Iris pigment epithelial cell (primary cell): ENCODE measurements at regions not wholly inside any gene's neighbourhood (a gene's known extent, or its start where the extent isn't known, plus 50 kb on each side); places are given as distances from the start of the nearest gene placed in this dataset.
"Not testable (repeated sequence)": the region's sequence is repeated elsewhere in the genome, so short reads cannot be mapped to it uniquely, and the experiment has no call there.

Experiments used
- DNase-seq: peaks from one replicate; pipeline ENCODE4 v3.0.0-alpha.2; 2011; ENCODE audit warnings: low read depth

DNA sequence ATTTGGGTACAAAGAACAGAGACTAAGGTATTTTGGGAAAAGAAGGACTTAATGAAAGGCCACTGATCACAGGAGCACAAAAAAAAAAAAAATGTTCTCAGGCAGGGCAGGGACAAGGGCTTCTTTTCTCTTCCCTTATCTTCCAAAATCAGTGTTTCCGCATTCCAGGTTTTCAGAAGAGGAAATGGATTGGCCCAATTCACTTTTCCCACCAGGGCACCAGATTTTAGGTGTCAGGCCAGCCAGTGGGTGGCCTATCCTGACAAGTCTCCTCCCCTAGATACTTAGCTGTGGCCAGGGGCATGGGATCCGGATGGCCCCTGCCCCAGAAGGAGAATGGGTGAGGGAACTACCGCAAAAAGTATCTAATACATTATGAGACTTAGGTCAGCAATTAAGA, 88.9 kb upstream of the WAC start:
- no peak for DNase-seq

DNA sequence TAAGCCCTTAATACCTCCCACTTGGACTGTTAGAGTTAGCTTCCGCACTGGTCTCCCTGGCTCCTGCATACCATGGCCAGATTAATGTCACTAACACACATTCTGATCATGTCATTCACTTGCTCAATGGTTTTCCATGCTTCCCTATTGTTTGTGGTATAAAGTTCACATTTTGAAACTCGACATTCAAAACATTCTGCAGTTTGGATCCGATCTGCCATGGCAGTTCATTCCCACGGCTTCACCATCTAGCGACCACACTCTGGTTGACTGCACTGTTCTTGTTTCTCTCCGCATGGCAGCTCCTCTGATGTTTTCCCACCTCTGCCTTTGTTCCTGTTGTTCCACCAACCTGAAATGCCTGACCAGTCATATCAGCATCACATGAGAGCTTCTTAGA, 87.4 kb upstream of the WAC start:
- no peak for DNase-seq

DNA sequence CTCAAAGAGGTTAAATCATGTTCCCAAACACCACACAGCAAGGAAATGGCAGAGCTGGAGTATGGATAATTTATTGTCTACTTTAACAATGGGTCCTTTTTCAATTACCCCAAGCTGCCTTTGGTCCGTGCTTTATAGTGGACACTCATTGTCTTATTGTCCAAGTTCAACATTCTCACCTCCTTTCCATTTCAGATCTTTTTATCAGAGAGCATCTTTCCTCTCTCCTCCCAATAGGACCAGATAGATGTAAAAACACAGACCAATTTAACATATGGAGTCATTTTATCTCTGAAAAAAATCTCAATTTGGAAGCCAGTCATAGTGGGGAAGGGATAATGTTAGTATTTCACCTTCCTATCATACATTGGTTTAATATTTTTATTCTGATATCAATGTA, 83.5 kb upstream of the WAC start:
- DNase-seq = no peak

DNA sequence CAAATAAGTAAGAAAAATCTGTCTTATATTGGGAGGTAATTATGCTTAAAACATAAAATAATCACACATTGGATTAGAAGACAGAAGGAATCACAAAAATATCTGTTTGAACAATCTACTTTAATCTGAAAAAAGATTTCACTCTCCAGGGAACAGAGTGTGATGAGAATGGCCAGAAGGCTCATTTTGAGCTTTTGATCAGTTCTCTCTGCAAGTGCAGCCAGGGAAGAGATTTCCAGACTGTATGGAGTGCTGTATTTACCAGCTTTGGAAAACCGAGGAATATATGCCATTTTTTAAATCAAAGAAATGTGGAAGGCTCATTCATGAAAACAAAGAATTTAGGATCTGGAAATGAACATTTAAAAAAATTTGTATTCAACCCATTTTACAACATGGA, 83.0 kb upstream of the WAC start:
- no peak for DNase-seq

DNA sequence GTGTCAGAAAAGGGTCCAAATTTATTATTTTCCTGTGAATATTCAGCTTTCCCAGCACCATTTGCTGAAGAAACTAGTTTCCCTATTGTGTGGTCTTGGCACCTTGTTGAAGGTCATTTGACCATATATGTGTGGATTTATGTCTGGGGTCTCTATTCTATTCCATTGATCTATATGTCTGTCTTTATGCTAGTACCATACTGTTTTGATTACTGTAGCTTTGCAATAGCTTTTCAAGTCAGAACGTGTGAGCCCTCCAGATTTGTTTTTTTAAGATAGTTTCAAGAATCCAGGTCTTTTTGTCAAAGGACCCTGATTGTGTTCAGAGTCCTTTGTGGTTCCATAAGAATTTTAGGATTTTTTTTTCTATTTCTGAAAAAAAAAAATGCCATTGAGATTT, 79.0 kb upstream of the WAC start:
- DNase-seq = no peak

DNA sequence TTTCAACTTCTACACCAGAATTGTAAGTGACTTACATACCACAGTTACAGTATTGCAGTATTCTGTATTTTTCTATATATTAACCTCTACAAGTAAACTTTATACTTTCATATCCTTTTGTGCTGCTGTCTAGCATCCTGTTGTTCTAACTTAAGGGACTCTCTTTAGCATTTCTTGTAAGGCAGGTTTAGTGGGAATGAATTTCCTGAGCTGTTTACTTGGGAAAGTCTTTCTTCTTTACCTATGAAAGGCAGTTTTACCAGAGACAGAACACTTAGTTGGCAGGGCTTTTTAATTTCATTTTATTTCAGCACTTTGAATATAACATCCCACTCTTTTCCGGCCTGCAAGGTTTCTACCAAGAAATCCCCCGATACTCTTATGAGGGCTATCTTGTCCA, 75.8 kb upstream of the WAC start:
- no peak for DNase-seq

DNA sequence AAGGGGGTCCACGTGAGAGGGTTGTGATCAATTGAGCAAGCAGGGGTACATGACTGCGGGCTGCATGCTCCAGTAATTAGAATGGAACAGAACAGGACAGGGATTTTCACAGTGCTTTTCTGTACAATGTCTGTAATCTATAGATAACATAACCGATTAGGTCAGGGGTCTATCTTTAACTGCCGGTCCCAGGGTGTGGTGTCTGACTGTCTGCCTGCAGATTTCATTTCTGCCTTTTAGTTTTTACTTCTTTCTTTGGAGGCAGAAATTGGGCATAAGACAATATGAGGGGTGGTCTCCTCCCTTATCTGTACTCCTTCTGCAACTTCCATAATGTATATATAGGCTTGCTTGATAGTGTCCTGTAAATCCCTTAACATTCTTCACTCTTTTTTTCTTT, 75.0 kb upstream of the WAC start:
- DNase-seq = not testable (repeated sequence)

DNA sequence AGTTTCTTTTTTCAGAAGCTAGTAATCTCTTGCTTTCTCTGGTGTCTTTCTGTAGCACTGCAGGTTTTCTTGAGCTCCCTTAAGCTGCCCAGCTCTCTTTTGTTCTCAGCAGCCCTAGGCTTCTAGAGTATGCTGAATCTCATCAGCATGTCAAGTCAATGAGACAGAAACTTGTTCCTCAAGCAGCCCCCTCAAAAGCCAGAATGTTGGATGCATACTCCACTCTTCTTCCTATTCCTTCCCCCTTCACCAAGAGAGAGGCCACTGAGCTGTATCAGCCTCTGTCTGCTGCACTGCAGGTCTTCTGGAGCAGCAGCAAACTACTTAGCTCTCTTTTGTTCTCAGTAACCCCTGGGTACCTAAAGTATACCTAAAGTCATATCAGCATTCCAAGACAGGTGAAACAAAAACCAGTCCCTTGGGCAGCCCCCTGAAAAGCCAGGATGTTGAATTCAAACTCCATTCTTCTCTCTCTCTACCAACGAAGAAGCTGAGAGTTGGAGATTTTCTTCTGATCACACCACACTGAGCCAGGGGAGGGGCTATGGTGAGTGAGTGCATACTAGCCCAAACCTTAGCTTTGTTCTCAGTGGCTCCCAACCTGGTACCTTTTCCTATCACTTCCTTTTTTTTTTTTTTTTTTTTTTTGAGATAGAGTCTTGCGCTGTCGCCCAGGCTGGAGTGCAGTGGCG, 73.3 kb upstream of the WAC start:
- no peak for DNase-seq

DNA sequence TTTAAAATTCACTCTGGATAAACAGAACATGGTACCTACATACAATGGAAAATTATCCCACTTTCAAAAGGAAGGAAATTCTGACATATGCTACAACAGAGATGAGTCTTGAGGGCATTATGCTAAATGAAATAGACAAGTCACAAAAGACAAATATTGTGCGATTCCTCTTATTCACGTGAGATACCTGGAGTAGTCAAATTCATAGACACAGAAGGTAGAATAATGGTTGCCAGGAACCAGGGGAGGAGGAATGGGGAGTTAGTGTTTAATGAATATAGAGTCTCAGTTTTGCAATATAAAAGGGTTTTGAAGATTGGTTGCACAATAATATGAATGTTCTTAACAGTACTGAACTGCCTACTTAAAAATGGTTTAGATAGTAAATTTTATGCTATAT, 69.8 kb upstream of the WAC start:
- no peak for DNase-seq

DNA sequence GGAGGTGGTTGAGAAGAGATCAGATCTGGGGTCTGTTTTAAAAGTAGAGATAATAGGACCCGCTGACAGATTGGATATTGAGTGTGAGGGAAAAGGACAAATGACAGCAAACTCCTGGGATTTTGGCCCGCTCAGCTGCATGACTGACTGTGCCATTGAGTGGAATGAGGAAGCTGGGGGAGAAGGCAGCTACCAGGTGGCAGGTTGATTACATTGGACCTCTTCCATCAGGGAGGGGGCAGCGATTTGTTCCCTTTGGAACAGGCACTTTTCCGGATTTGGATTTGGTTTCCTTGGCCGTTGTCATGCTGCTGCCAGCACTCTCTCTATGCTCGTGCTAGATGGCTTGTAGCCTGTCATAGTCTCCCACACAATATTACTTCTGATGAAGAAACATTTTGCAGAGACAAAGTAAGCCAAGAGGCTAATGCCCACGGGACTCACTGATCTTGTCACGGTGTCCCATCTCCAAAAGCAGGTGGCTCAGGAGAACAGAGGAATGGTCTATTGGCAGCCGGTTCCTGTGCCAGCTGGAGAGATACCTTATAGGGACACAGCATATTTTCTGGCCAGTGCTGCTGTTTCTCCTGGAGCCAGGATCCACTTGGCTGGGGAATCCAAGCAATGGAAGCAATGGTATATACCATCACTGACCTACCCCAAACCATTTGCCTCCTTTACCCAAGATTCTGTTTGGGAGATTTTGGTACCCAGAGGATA, 69.1 kb upstream of the WAC start:
- no peak for DNase-seq

DNA sequence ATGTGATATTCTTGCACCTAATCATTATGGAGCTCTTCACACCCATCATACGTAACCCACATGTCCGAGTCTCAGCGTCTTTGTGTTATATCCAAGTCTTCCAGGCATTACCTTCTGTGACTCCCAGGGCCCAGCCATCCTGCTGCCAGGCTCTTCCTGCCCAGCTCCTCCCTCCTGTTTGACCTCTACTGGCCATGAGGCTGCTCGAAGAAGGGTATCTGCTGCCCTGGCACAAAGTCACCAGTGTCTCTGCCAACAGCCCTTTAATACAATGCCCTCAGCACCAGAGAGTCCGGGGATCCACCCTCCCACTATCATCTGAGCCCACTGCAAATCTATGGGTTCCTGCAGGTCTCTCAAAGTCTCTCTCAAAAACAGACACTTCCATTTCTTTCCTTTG, 65.3 kb upstream of the WAC start:
- no peak for DNase-seq

DNA sequence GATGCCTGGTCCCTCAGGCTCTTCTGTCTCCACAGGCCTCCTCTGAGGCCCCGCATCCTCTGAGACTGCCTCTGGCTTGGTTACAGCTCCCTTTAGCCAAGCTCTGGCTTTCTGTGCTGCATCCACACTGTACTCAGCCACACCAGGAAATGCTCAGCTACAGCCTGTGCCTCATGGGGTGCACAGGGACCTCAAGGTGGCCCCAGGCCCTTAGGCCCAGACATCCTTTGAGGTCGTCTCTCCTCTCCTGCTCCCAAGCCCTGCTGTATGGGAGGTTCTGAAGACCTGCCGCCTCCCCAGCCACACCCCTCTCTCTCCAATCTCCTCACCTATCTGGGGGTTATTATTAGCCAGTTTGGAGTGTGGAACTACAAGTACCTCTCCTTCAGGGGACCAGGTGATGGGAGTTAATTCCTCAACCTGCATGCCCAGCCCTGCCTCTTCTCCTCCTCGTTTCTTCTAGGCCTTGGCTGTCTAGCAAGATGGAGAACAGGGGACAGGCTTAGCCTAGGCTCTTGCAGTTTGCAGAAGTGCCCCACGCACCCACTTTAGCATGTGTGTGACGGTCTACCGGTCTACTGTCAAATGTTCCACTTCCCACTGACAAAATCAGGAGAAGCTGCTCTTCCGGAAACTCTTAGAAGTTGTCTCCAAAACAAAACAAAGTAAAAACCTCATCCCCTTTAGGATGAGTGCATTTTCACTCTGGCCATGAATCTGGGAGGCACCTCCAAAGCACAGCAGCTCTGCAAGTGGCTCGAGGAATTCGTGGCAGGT, 64.0 kb upstream of the WAC start:
- DNase-seq = no peak

DNA sequence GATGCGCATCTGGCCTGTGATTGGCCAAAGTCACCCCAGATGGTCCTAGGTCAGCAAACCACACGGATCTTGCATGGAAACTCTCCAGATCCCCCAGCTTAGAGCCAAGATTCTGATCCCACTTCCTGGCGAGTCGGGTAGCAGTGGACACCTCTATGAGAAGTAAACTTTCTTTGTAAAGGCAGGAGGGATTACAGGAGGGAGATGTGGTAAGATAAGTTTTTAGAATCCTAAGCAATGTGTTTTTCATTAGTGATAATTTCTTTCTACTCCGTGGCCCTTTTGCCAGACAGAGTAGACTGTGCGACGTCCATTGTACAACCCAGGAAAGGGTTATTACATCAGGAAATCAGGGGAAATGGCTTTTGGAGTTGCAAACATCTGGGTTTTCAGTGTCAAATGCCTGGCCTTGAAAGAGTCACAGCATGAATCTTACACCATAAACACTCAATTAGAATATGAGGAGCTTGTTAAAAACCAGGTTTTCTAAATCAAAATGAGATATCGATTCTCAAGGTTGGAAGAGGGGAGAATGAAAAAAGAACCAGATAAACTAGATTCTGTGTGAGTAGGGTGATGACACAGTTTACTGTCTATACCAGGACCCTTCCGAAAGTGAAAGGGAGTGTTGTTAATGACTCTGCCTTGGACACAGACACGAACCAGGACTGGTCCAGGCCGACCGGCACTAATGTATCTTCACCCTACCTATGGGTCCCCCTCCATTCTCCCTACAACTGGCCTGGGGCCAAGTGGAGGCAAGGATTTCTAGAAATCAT, 61.9 kb upstream of the WAC start:
- DNase-seq = no peak

DNA sequence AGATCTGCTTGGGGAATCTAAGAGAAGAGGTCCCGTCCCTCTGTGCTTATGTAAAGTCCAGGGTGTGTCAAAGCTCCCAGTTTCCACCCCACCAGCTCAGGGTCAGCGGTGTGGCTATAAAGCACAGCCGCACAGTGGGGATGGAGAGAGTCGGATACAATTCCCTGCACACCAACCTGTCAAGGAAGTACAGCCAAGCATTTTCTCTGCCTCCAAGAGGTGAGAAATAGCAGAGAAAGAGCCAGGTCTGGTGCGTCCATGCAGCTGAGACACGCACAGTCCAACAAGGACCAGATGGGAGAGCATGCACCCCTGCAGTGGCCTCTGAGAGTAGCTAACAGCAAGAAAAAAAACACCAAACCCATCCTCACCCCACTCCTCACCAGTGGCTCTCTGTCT, 61.3 kb upstream of the WAC start:
- no peak for DNase-seq

DNA sequence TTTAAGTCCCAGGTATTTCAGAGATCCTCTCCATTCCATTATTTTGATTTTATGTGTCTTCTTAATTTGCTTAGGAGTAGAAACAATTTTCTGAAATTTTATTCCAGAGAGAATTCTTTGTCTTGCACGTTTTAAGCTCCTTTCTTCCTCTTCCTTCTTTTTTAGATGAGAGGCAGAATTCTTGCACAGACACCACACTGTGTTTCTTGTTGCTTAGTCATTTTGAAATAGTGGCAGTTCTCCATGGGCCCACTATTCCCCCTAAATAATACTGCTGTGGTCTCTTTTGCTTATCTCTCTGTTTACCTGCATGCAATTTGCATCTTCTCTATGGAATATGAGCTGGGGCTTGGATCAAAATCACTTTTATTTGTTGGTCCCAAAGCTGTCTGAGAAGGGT, 54.3 kb upstream of the WAC start:
- DNase-seq = no peak

DNA sequence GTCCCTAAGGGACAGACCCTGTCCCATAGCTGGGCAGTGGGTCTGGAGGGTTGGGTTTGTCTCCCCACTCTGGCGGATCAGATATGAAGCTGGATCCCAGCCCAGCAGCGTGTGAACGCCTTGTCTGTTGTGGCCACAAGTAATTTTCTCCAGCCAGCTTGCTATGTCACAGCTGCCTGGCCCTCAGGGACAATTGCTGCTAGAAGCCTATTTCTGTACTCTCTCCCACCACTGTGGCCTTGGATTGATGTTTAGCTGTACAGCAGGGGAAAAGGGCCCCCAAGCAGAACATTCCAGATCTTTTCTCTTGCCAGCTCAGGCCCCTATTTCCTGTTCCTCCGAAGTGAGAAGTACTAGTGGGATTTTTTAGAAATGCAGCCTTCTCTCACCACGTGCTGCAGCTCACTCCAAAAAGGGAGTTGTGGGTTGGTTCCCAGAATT, 53.5 kb upstream of the WAC start:
- DNase-seq = no peak

DNA sequence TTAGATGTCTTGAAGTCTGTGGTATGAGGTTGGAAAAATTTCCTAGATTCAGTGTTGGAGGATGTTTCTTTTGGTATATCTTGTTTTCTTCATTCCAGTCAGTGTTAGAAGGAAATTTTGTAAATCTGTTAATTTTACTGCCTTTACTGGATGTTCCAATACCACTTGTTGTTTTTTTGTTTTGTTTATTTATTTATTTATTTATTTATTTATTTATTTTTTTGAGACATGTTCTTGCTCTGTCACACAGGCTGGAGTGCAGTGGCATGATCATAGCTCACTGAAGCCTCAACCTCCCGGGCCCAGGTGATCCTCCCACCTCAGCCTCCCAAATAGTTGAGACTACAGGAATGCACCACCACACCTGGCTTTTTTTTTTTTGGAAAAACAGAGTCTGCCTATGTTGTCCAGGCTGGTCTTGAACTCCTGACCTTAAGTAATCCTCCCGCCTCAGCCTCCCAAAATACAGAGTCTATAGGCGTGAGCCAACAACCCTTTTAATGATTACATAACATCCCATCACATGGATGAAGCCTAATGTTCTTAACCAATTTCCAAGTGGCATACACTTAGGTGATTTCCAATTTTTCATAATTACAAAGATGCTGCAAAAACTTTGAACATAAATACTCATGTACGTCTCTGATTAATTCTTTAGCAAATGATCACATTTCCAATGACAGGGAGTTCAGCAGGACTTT, 52.8 kb upstream of the WAC start:
- no peak for DNase-seq

DNA sequence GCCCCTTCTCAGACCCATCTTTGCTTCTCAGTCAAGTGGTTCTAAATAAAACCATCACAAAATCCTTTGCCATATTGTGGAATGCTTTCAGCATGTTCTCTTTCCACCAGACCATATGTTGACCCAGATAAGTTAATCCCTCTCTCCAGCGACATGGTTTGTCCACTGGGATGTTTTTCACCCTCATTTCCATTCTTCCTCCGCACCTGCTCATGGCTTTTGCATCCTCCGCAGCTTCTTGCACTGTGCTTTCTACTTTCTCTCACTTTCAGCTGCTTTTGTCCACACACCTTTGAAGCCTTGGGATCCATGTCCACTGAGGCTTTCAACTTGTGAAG, 52.3 kb upstream of the WAC start:
- no peak for DNase-seq

DNA sequence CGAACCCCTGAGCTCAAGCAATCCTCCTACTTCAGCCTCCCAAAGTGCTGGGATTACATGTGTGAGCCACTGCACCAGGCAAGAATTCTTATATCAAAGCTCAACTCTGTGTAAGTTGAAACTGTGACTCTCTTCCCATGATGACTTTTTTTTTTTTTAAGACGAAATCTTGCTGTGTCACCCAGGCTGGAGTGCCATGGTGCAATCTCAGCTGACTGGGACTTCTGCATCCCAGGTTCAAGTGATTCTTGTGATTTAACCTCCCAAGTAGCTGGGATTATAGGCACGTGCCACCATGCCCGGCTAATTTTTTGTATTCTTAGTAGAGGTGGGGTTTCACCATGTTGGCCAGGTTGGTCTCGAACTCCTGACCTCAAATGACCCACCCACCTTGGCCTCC, 51.6 kb upstream of the WAC start:
- DNase-seq = not testable (repeated sequence)

DNA sequence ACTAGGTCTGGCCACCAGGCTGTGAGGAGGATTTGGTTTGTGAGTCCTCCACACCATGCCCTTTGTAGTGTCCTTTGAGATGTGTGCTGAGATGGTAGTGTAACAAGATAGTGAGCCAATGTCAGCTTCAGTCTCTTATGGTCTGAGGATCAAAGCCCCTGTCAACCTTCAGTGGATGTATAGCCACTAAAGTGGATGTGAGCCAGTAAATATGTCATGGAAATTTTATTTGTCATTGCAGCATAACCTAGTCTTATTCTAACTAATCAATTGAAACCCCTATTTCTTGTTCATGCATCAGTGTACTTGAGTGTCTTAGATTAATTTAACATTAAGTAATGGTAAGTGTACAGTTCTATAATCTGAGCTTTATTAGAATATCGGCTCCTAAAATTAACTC, 51.0 kb upstream of the WAC start:
- DNase-seq = no peak
